ENCODE measurements at regions not wholly inside any gene's neighbourhood (a gene's known extent, or its start where the extent isn't known, plus 50 kb on each side); places are given as distances from the start of the nearest gene placed in this dataset.

DNA sequence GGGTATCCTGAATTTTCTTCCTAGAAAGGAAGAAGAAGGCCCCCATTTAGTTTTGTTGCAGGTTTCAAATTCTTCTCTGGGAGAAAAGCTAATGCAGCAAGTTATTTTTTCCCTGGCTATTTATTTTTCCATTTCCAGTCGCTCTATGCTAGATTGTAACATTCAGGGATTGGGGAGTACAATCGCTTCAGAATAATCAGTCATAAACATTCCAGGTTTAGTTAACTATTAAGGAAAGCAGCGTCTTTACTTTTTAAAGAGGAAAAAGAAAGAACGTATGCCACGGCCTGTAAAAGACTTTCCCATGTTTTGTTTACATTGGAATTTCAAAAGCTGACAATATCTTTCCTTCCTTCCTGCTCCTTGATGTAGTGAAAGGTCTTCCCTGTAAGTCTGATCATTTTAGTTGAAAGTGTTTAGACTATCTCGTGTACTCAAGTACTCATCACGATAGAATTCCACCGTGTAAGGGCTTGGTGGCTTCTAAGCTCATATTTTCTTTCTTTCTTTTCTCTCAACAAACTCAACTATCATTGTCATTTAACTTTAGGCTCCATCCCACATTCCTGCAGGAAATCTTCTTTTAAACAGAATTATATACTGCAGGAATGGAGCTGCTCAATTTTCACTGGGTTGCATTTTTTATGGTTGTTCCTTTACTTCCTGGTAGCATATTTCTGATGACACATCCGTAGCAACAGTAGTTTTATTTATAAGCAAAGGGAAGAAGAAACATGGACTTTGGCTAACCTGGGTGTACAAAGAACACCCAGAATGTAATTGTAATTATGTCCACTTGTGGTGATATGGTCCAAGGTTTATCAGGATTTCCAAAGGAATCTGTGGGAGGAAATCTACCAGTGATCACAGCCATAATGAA lies 213.1 kb upstream of the FAT1 start (continued):
- peak; percentile 23; the same call in 1 of the 2 replicates for TF ChIP-seq ZNF878 (CRISPR knock-in tag; IDR thresholded peaks at IDR 0.05)
- TF ChIP-seq SMC3 (IDR thresholded peaks at IDR 0.05; ENCODE audit: low read length) = peak; percentile 27; the same call in 1 of the 2 replicates
- no peak for TF ChIP-seq FOXP1 (IDR thresholded peaks at IDR 0.05)
- peak; percentile 67; the same call in 1 of the 2 replicates for TF ChIP-seq FOXP1 (CRISPR knock-in tag; IDR thresholded peaks at IDR 0.05)
- TF ChIP-seq, protein P1, sequence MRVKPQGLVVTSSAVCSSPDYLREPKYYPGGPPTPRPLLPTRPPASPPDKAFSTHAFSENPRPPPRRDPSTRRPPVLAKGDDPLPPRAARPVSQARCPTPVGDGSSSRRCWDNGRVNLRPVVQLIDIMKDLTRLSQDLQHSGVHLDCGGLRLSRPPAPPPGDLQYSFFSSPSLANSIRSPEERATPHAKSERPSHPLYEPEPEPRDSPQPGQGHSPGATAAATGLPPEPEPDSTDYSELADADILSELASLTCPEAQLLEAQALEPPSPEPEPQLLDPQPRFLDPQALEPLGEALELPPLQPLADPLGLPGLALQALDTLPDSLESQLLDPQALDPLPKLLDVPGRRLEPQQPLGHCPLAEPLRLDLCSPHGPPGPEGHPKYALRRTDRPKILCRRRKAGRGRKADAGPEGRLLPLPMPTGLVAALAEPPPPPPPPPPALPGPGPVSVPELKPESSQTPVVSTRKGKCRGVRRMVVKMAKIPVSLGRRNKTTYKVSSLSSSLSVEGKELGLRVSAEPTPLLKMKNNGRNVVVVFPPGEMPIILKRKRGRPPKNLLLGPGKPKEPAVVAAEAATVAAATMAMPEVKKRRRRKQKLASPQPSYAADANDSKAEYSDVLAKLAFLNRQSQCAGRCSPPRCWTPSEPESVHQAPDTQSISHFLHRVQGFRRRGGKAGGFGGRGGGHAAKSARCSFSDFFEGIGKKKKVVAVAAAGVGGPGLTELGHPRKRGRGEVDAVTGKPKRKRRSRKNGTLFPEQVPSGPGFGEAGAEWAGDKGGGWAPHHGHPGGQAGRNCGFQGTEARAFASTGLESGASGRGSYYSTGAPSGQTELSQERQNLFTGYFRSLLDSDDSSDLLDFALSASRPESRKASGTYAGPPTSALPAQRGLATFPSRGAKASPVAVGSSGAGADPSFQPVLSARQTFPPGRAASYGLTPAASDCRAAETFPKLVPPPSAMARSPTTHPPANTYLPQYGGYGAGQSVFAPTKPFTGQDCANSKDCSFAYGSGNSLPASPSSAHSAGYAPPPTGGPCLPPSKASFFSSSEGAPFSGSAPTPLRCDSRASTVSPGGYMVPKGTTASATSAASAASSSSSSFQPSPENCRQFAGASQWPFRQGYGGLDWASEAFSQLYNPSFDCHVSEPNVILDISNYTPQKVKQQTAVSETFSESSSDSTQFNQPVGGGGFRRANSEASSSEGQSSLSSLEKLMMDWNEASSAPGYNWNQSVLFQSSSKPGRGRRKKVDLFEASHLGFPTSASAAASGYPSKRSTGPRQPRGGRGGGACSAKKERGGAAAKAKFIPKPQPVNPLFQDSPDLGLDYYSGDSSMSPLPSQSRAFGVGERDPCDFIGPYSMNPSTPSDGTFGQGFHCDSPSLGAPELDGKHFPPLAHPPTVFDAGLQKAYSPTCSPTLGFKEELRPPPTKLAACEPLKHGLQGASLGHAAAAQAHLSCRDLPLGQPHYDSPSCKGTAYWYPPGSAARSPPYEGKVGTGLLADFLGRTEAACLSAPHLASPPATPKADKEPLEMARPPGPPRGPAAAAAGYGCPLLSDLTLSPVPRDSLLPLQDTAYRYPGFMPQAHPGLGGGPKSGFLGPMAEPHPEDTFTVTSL (CRISPR knock-in tag; IDR thresholded peaks at IDR 0.05; ENCODE audit: borderline replicate concordance) = peak; percentile 74; the same call in 1 of the 2 replicates
- no peak for TF ChIP-seq ZNF670 (CRISPR knock-in tag; IDR thresholded peaks at IDR 0.05; ENCODE audit: borderline replicate concordance)
- no peak for TF ChIP-seq ZNF496 (CRISPR knock-in tag; IDR thresholded peaks at IDR 0.05; ENCODE audit: insufficient replicate concordance)
- TF ChIP-seq, protein P2, sequence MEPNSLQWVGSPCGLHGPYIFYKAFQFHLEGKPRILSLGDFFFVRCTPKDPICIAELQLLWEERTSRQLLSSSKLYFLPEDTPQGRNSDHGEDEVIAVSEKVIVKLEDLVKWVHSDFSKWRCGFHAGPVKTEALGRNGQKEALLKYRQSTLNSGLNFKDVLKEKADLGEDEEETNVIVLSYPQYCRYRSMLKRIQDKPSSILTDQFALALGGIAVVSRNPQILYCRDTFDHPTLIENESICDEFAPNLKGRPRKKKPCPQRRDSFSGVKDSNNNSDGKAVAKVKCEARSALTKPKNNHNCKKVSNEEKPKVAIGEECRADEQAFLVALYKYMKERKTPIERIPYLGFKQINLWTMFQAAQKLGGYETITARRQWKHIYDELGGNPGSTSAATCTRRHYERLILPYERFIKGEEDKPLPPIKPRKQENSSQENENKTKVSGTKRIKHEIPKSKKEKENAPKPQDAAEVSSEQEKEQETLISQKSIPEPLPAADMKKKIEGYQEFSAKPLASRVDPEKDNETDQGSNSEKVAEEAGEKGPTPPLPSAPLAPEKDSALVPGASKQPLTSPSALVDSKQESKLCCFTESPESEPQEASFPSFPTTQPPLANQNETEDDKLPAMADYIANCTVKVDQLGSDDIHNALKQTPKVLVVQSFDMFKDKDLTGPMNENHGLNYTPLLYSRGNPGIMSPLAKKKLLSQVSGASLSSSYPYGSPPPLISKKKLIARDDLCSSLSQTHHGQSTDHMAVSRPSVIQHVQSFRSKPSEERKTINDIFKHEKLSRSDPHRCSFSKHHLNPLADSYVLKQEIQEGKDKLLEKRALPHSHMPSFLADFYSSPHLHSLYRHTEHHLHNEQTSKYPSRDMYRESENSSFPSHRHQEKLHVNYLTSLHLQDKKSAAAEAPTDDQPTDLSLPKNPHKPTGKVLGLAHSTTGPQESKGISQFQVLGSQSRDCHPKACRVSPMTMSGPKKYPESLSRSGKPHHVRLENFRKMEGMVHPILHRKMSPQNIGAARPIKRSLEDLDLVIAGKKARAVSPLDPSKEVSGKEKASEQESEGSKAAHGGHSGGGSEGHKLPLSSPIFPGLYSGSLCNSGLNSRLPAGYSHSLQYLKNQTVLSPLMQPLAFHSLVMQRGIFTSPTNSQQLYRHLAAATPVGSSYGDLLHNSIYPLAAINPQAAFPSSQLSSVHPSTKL (CRISPR knock-in tag; IDR thresholded peaks at IDR 0.05) = peak; percentile 68
- TF ChIP-seq SMAD3 (CRISPR knock-in tag; IDR thresholded peaks at IDR 0.05) = peak; percentile 25; the same call in 1 of the 2 replicates
- no peak for TF ChIP-seq ZNF224 (CRISPR knock-in tag; IDR thresholded peaks at IDR 0.05)
- TF ChIP-seq GABPA (IDR thresholded peaks at IDR 0.05; ENCODE audit: low read depth, low read length) = no peak
- TF ChIP-seq GABPA (CRISPR knock-in tag; IDR thresholded peaks at IDR 0.05; ENCODE audit: low read depth) = peak; percentile 38; the same call in 1 of the 2 replicates
- TF ChIP-seq RFX3 (CRISPR knock-in tag; IDR thresholded peaks at IDR 0.05) = peak; percentile 62
- TF ChIP-seq MED1 (CRISPR knock-in tag; IDR thresholded peaks at IDR 0.05) = peak; percentile 67
- TF ChIP-seq STAG1 (CRISPR knock-in tag; IDR thresholded peaks at IDR 0.05) = peak; percentile 28; the same call in 1 of the 2 replicates
- no peak for TF ChIP-seq ZNF430 (CRISPR knock-in tag; IDR thresholded peaks at IDR 0.05)
- TF ChIP-seq EHMT2 (IDR thresholded peaks at IDR 0.05; ENCODE audit: borderline replicate concordance, low read depth, low read length) = peak; percentile 22; the same call in 1 of the 2 replicates
- no peak for TF ChIP-seq MZF1 (CRISPR knock-in tag; IDR thresholded peaks at IDR 0.05; ENCODE audit: borderline replicate concordance)
- 0 out of 2 replicates have a peak, but pooled peaks have one; percentile 2 for TF ChIP-seq ZNF460 (CRISPR knock-in tag; IDR thresholded peaks at IDR 0.05; ENCODE audit: borderline replicate concordance)
- peak; percentile 55; the same call in 1 of the 2 replicates for TF ChIP-seq GATAD2A (CRISPR knock-in tag; IDR thresholded peaks at IDR 0.05)
- 0 out of 2 replicates have a peak, but pooled peaks have one; percentile 17 for TF ChIP-seq NR2F6 (IDR thresholded peaks at IDR 0.05)
- TF ChIP-seq NR2F6 (CRISPR knock-in tag; IDR thresholded peaks at IDR 0.05) = no peak
- no peak for TF ChIP-seq FOXA1 (IDR thresholded peaks at IDR 0.05)
- TF ChIP-seq FOXA1 (CRISPR knock-in tag; IDR thresholded peaks at IDR 0.05) = peak; percentile 51; the same call in 1 of the 2 replicates
